ENCODE measurements at regions not wholly inside any gene's neighbourhood (a gene's known extent, or its start where the extent isn't known, plus 50 kb on each side); places are given as distances from the start of the nearest gene placed in this dataset.

- Histone ChIP-seq H3K4me1 (ENCODE audit: control insufficient read depth in 1 of 2, low read depth in 2 of 2) (peaks cover 4 to 19% of the 10 kb centered on the region in 2 donors), H3K27me3 (replicated peaks; ENCODE audit: insufficient read depth) (no peaks in the 10 kb centered on the region), H3K36me3 (no peaks in the 10 kb centered on the region), H3K9me3 (no peaks in the 10 kb centered on the region), H3K4me3 (no peak overlapping the region), H3K27ac (no peak overlapping the region)
- ATAC-seq (ENCODE audit: insufficient number of reproducible peaks, low FRiP score, low read depth) (no peak), DNase-seq (ENCODE audit: low spot score) (no peak)
- TF ChIP-seq, protein P1, sequence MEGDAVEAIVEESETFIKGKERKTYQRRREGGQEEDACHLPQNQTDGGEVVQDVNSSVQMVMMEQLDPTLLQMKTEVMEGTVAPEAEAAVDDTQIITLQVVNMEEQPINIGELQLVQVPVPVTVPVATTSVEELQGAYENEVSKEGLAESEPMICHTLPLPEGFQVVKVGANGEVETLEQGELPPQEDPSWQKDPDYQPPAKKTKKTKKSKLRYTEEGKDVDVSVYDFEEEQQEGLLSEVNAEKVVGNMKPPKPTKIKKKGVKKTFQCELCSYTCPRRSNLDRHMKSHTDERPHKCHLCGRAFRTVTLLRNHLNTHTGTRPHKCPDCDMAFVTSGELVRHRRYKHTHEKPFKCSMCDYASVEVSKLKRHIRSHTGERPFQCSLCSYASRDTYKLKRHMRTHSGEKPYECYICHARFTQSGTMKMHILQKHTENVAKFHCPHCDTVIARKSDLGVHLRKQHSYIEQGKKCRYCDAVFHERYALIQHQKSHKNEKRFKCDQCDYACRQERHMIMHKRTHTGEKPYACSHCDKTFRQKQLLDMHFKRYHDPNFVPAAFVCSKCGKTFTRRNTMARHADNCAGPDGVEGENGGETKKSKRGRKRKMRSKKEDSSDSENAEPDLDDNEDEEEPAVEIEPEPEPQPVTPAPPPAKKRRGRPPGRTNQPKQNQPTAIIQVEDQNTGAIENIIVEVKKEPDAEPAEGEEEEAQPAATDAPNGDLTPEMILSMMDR (IDR thresholded peaks at IDR 0.05) = no peak
Observed at GRCh38 chr18:46402945-46403344, 254.1 kb downstream of the LOXHD1 start.

DNA sequence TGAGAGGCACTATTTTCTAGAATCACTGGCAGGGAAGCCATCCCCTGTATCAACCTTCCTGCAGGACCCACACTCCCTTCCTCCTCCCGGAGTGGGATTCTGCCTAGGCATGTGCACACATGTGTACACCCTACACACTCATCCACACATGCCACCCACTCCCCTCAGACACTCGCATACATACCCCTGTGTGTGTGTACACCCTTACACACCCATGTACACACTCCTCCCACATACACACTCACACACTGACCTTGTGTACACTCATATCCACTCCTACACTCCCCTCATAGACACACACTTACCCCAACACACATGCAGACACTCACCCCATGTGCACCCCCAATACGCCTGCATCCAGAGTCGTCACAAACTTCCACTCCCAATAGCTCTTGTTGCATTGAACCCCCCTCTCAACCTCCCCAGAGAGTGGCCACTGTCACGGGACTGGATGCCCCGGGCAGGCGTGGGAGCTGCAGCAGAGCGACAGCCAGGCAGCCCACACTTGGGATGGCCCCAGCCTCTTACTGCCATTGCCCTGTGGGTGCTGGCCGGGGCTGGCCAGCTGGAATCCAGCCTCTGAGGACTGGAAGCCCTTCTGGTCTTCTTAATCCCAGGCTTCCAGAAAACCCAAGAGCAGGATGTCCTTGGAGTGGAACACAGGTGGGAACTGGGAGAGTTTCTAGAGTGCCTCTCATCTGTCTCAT lies 251.0 kb downstream of the LOXHD1 start:
- H3K36me3 ChIP-seq = no peaks in the 10 kb centered on the region
- peaks cover 7 to 26% of the 10 kb centered on the region in 2 donors for H3K4me1 ChIP-seq (ENCODE audit: control insufficient read depth in 1 of 2, low read depth in 2 of 2)
- TF ChIP-seq, protein P1 (IDR thresholded peaks at IDR 0.05) = no peak
- ATAC-seq (ENCODE audit: insufficient number of reproducible peaks, low FRiP score, low read depth) (no peak), DNase-seq (ENCODE audit: low spot score) (no peak)
- peak overlapping the region in 1 of 2 donors; percentile 85 for H3K27ac ChIP-seq
- H3K27me3 ChIP-seq (replicated peaks; ENCODE audit: insufficient read depth) = no peaks in the 10 kb centered on the region
- no peak overlapping the region for H3K4me3 ChIP-seq
- no peaks in the 10 kb centered on the region for H3K9me3 ChIP-seq

DNA sequence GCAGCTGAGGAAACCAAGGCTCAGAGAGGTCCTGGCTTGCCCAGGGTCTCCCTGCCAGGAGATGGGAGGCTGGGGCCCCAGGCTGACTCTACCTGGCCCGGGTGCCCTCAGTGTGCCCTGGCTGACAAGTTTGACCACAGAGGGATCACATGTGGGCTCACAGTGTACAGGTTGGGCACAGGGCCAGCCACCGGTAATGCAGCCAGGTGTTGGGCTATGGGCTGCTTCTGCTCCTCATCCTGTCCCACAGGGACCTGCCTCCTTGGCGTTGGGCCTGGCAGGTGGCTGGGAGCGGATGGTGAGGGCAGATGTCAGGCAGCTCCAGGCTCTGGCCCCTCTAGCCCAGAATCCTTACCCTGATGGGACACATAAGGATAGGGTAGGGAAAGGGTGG lies 250.5 kb downstream of the LOXHD1 start:
- peak overlapping the region; percentile 62 to 85 for H3K27ac ChIP-seq
- ATAC-seq (ENCODE audit: insufficient number of reproducible peaks, low FRiP score, low read depth) = no peak
- TF ChIP-seq, protein P1 (IDR thresholded peaks at IDR 0.05) = no peak

GRCh38 chr18:46407486-46408166 lies 249.4 kb downstream of the LOXHD1 start:
- DNase-seq (ENCODE audit: low spot score) (peak; percentile 9), ATAC-seq (ENCODE audit: insufficient number of reproducible peaks, low FRiP score, low read depth) (peak; percentile 87)
- Histone ChIP-seq H3K4me1 (ENCODE audit: control insufficient read depth in 1 of 2, low read depth in 2 of 2) (peaks cover 11 to 37% of the 10 kb centered on the region in 2 donors), H3K4me3 (no peak overlapping the region), H3K36me3 (no peaks in the 10 kb centered on the region), H3K27ac (peak overlapping the region; percentile 62 to 85), H3K27me3 (replicated peaks; ENCODE audit: insufficient read depth) (no peaks in the 10 kb centered on the region), H3K9me3 (no peaks in the 10 kb centered on the region)
- TF ChIP-seq, protein P1 (IDR thresholded peaks at IDR 0.05) = no peak

More for the DNA sequence above, 250.5 kb downstream of the LOXHD1 start:
- H3K9me3 ChIP-seq = no peaks in the 10 kb centered on the region
- no peaks in the 10 kb centered on the region for H3K36me3 ChIP-seq
- DNase-seq (ENCODE audit: low spot score) = no peak
- H3K27me3 ChIP-seq (replicated peaks; ENCODE audit: insufficient read depth) = no peaks in the 10 kb centered on the region
- peaks cover 7 to 26% of the 10 kb centered on the region in 2 donors for H3K4me1 ChIP-seq (ENCODE audit: control insufficient read depth in 1 of 2, low read depth in 2 of 2)
- H3K4me3 ChIP-seq = no peak overlapping the region

GRCh38 chr18:46408334-46408987 lies 248.6 kb downstream of the LOXHD1 start:
- Histone ChIP-seq H3K4me1 (ENCODE audit: control insufficient read depth in 1 of 2, low read depth in 2 of 2) (peaks cover 11 to 46% of the 10 kb centered on the region in 2 donors), H3K9me3 (no peaks in the 10 kb centered on the region), H3K4me3 (no peak overlapping the region), H3K27me3 (replicated peaks; ENCODE audit: insufficient read depth) (no peaks in the 10 kb centered on the region), H3K36me3 (no peaks in the 10 kb centered on the region), H3K27ac (peak overlapping the region; percentile 62 to 85)
- ATAC-seq (ENCODE audit: insufficient number of reproducible peaks, low FRiP score, low read depth) = no peak
- TF ChIP-seq, protein P1 (IDR thresholded peaks at IDR 0.05) = no peak
- no peak for DNase-seq (ENCODE audit: low spot score)
